Colonic mucosa (tissue), 4 donors: ENCODE measurements at regions not wholly inside any gene's neighbourhood (a gene's known extent, or its start where the extent isn't known, plus 50 kb on each side); places are given as distances from the start of the nearest gene placed in this dataset.

Experiments used
- DNase-seq: peaks from one replicate; pipeline ENCODE4 v3.0.0-alpha.2; 2020
- H3K27ac ChIP-seq: fragments of 200-600 bp; one replicate; pipeline ENCODE4 v1.8.0; 2021
- H3K27me3 ChIP-seq: fragments of 200-600 bp; one replicate; pipeline ENCODE4 v1.8.0; 2021
- H3K36me3 ChIP-seq: fragments of 200-600 bp; one replicate; pipeline ENCODE4 v1.8.0; 2021
- H3K4me1 ChIP-seq: fragments of 200-600 bp; one replicate; pipeline ENCODE4 v1.8.0; 2021; ENCODE audit warnings: mild to moderate bottlenecking
- H3K4me3 ChIP-seq: fragments of 200-600 bp; one replicate; pipeline ENCODE4 v1.8.0; 2021
- H3K9ac ChIP-seq, 2 donors: one replicate each; pipeline ENCODE4 v1.7.0; 2013; ENCODE audit warnings: control low read depth in 2 of 2, low read depth in 2 of 2, low read length in 2 of 2
- H3K9me3 ChIP-seq: fragments of 200-600 bp; one replicate; pipeline ENCODE4 v1.8.0; 2021
- intact Hi-C: fragments of 100-400 bp; cut with DNase I; formaldehyde crosslinking; loops from one replicate; pipeline ENCODE4 v1.14.1; 2022
- TF ChIP-seq, protein P1 (sequence below): fragments of 200-600 bp; IDR thresholded peaks from one replicate; pipeline ENCODE4 v1.8.0; 2022; ENCODE audit warnings: antibody characterized with exemption, mild to moderate bottlenecking
- donor health status: healthy.
- donor health status: DM: no; HTN: no; CAD: no.
- donor health status: DM: no; HTN: no; CAD: no.

DNA sequence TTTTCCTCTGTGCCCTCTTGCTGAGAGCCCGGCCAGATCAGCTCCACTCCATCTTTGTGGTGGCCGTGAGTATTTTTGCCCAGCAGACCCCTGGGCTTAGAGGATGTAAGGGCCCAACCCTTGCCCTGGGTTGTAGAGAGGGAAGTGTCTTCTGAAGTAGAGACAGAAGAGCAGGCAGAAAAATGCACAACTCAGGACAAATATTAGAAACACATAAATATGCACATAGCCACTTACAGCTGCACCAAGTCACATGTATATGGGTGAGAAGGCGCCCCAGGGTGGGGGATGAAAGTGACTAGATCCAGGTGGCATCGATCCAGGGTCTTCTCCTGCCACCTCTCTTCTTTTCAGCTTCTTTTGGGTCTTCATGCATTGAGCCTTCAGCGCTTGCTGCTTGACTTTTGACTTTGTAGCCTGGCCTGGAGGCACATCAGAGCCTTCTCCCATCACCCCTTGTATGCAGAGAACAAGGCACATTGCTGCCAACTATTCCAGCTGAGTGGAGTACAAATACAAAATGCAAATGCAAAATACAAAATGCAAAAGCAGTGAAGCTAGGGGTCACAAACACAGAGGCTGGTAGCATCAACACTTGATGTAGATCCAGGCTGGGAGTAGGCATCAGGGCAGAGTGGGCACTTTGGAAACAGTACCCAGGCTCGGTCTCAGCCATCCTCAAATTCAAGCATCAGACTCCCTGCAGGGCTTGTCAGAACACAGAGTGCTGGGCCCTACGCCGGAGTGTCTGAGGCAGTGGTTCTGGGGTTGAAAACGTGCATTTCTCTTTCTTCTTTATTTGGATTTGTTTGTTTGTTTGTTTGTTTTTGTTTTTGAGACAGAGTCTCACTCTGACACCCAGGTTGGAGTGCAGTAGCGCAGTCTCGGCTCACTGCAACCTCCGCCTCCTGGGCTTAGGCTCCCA is 133.0 kb downstream of the ASB7 start:
- TF ChIP-seq, protein P1, sequence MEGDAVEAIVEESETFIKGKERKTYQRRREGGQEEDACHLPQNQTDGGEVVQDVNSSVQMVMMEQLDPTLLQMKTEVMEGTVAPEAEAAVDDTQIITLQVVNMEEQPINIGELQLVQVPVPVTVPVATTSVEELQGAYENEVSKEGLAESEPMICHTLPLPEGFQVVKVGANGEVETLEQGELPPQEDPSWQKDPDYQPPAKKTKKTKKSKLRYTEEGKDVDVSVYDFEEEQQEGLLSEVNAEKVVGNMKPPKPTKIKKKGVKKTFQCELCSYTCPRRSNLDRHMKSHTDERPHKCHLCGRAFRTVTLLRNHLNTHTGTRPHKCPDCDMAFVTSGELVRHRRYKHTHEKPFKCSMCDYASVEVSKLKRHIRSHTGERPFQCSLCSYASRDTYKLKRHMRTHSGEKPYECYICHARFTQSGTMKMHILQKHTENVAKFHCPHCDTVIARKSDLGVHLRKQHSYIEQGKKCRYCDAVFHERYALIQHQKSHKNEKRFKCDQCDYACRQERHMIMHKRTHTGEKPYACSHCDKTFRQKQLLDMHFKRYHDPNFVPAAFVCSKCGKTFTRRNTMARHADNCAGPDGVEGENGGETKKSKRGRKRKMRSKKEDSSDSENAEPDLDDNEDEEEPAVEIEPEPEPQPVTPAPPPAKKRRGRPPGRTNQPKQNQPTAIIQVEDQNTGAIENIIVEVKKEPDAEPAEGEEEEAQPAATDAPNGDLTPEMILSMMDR, result no peak
- Histone ChIP-seq H3K27me3 (no peaks in the 10 kb centered on the region), H3K36me3 (no peaks in the 10 kb centered on the region), H3K4me1 (no peaks in the 10 kb centered on the region), H3K27ac (no peak overlapping the region), H3K4me3 (no peak overlapping the region), H3K9ac (no peak overlapping the region), H3K9me3 (no peaks in the 10 kb centered on the region)
- no peak for DNase-seq
- intact Hi-C loops, result no loop called here

DNA sequence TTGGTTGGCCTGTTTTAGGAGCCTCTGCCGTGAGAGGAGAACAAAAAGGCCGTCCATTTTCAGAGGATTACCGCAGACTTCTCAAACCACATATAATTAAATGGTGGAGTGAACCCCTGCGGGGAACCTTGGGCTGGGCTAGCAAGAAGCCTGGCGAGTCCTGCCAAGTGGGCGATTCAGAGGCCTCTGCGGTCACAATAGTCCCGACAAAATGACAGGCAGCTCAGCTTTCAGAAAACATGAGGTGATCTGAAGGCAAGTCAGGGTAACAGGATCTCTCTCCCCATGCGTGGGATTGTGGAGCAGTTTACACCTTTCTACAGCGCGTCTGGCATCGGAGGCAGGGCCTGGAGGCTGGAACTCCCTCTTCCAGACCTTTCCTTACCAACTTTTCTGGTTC is 134.8 kb downstream of the ASB7 start:
- H3K27me3 ChIP-seq, result no peaks in the 10 kb centered on the region
- H3K9ac ChIP-seq, result no peak overlapping the region
- H3K9me3 ChIP-seq, result no peaks in the 10 kb centered on the region
- no peak for DNase-seq
- no peak overlapping the region for H3K4me3 ChIP-seq
- H3K4me1 ChIP-seq, result no peaks in the 10 kb centered on the region
- no peaks in the 10 kb centered on the region for H3K36me3 ChIP-seq
- intact Hi-C loops, result no loop called here
- TF ChIP-seq, protein P1, result no peak
- no peak overlapping the region for H3K27ac ChIP-seq

DNA sequence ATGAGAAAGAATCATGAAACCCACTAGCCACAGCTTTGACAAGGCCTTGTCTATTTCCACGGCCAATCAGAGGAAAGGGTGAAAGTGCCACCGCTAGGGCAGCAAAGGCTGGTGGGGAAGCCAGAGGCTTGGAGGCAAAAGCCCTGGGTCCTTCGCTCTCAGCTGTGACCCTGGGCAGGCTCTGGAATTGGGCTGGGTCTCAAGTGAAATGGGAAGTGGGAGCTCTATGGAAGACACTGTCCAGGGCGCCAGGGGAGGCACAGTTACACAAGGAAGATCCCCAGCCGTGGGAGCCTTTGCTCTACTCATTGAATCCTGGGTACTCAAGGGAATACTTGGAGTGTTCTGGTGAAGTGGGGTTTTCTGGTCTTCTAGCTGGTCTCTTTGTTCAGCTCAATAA is 136.2 kb downstream of the ASB7 start:
- H3K36me3 ChIP-seq, result no peaks in the 10 kb centered on the region
- intact Hi-C loops, result no loop called here
- H3K4me3 ChIP-seq, result no peak overlapping the region
- H3K27me3 ChIP-seq, result no peaks in the 10 kb centered on the region
- no peaks in the 10 kb centered on the region for H3K4me1 ChIP-seq
- DNase-seq, result no peak
- H3K9me3 ChIP-seq, result no peaks in the 10 kb centered on the region
- H3K9ac ChIP-seq, result no peak overlapping the region
- TF ChIP-seq, protein P1, result no peak
- no peak overlapping the region for H3K27ac ChIP-seq

DNA sequence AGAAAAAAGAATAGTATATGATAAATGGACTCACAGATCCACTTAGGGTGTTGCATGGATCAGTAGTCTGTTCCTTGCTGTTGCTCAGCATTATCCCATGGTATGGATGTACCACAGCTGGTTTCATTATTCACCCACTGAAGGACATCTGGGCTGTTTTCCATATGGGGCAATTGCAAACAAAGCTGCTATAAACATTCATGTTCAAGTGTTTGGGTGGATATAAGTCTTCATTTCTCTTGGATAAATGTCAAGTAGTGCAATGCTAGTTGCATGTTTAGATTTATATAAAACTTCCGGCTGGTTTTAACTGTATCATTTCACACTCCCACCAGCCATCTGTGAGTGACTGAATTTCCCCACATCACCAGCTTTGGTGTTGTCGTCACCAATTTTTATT is 137.7 kb downstream of the ASB7 start:
- Histone ChIP-seq H3K4me3 (no peak overlapping the region), H3K4me1 (no peaks in the 10 kb centered on the region), H3K36me3 (no peaks in the 10 kb centered on the region), H3K27me3 (no peaks in the 10 kb centered on the region), H3K9me3 (no peaks in the 10 kb centered on the region), H3K9ac (no peak overlapping the region), H3K27ac (no peak overlapping the region)
- no peak for DNase-seq
- TF ChIP-seq, protein P1, result no peak
- intact Hi-C loops, result no loop called here

DNA sequence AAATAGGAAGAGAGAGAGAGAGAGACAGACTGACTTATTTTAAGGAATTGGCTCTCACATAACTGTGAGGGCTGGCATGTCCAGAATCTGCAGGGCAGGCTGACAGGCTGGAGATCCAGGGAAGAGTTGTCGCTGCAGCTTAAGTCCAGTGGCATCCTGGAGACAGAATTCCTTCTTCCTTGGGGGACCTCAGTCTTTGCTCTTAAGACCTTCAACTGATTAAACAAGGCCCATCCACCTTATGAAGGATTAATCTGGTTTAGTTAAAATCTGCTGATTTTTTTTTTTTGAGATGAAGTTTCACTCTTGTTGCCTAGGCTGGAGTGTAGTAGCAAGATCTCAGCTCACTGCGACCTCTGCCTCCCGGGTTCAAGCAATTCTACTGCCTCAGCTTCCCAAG is 128.0 kb upstream of the ALDH1A3 start:
- intact Hi-C loops, result no loop called here
- Histone ChIP-seq H3K4me3 (no peak overlapping the region), H3K27ac (no peak overlapping the region), H3K9ac (no peak overlapping the region), H3K27me3 (no peaks in the 10 kb centered on the region), H3K9me3 (no peaks in the 10 kb centered on the region), H3K36me3 (no peaks in the 10 kb centered on the region), H3K4me1 (no peaks in the 10 kb centered on the region)
- TF ChIP-seq, protein P1, result no peak
- DNase-seq, result no peak
